HepG2 (cell line): ENCODE measurements at regions not wholly inside any gene's neighbourhood (a gene's known extent, or its start where the extent isn't known, plus 50 kb on each side); places are given as distances from the start of the nearest gene placed in this dataset.
A peak's percentile ranks its signal among the peaks of the same experiment; 100 is the strongest.

Experiments
- ADNP ChIP-seq: sonication (generic); formaldehyde crosslinking; IDR thresholded peaks from 2 replicates; pipeline ENCODE4 v1.4.0; 2020; ENCODE audit warnings: missing genetic modification reagents
- DPF2 ChIP-seq: sonication (generic); formaldehyde crosslinking; IDR thresholded peaks from 2 replicates; pipeline ENCODE4 v1.4.0; 2020; ENCODE audit warnings: mild to moderate bottlenecking, low read depth, missing genetic modification reagents, borderline replicate concordance
- FOSL2 ChIP-seq: sonication (generic); formaldehyde crosslinking; IDR thresholded peaks from 2 replicates; pipeline ENCODE4 v1.4.0; 2020; ENCODE audit warnings: missing genetic modification reagents
- HNF4G ChIP-seq, 2 experiments: sonication (generic) in 1 of 2; formaldehyde crosslinking in 1 of 2; IDR thresholded peaks; 2 replicates each; pipeline versions ENCODE4 v1.4.0 to v1.6.1; 2011 to 2020; ENCODE audit warnings: borderline replicate concordance in 2 of 2, low read depth in 2 of 2, mild to moderate bottlenecking in 2 of 2, low read length in 1 of 2, missing genetic modification reagents in 1 of 2, moderate library complexity in 1 of 2
- IKZF4 ChIP-seq: sonication (generic); formaldehyde crosslinking; IDR thresholded peaks from 2 replicates; pipeline ENCODE4 v1.5.1; 2020; ENCODE audit warnings: borderline replicate concordance, mild to moderate bottlenecking, low read depth, missing genetic modification reagents; ENCODE audit errors: not compliant biosample characterization
- NFRKB ChIP-seq: fragments of 450-650 bp; IDR thresholded peaks from 2 replicates; pipeline ENCODE4 v1.6.1; 2017
- RBAK ChIP-seq: sonication (generic); formaldehyde crosslinking; IDR thresholded peaks from 2 replicates; pipeline ENCODE4 v1.5.1; 2020; ENCODE audit warnings: mild to moderate bottlenecking, missing genetic modification reagents
- SIX1 ChIP-seq: sonication (generic); formaldehyde crosslinking; IDR thresholded peaks from 2 replicates; pipeline ENCODE4 v1.4.0; 2020; ENCODE audit warnings: missing genetic modification reagents, borderline replicate concordance
- ZKSCAN5 ChIP-seq: sonication (generic); formaldehyde crosslinking; IDR thresholded peaks from 2 replicates; pipeline ENCODE4 v1.5.1; 2020; ENCODE audit warnings: mild to moderate bottlenecking, missing genetic modification reagents
- ZNF605 ChIP-seq: sonication (generic); formaldehyde crosslinking; IDR thresholded peaks from 2 replicates; pipeline ENCODE4 v1.8.0; 2022; ENCODE audit warnings: mild to moderate bottlenecking, missing genetic modification reagents
- ZNF792 ChIP-seq: IDR thresholded peaks from 2 replicates; pipeline ENCODE4 v1.6.1; 2016
- ZNF879 ChIP-seq: sonication (generic); formaldehyde crosslinking; IDR thresholded peaks from 2 replicates; pipeline ENCODE4 v1.8.1; 2023; ENCODE audit warnings: missing genetic modification reagents
- ZSCAN25 ChIP-seq: sonication (generic); formaldehyde crosslinking; IDR thresholded peaks from 2 replicates; pipeline ENCODE4 v1.8.0; 2022; ENCODE audit warnings: mild to moderate bottlenecking, missing genetic modification reagents
- TF ChIP-seq, protein P1 (sequence below): sonication (generic); formaldehyde crosslinking; IDR thresholded peaks from 2 replicates; pipeline ENCODE4 v1.4.0; 2020; ENCODE audit warnings: missing genetic modification reagents
- TF ChIP-seq, protein P2 (sequence below): sonication (generic); formaldehyde crosslinking; IDR thresholded peaks from 2 replicates; pipeline ENCODE4 v1.8.1; 2023; ENCODE audit warnings: mild to moderate bottlenecking, missing genetic modification reagents
- TF ChIP-seq, protein P3 (sequence below): sonication (generic); formaldehyde crosslinking; conservative IDR thresholded peaks from 2 replicates; pipeline ENCODE4 v1.4.0; 2020; ENCODE audit warnings: missing genetic modification reagents
- TF ChIP-seq, protein P4 (sequence below): sonication (generic); formaldehyde crosslinking; IDR thresholded peaks from 2 replicates; pipeline ENCODE4 v1.4.0; 2020; ENCODE audit warnings: missing genetic modification reagents, borderline replicate concordance

DNA sequence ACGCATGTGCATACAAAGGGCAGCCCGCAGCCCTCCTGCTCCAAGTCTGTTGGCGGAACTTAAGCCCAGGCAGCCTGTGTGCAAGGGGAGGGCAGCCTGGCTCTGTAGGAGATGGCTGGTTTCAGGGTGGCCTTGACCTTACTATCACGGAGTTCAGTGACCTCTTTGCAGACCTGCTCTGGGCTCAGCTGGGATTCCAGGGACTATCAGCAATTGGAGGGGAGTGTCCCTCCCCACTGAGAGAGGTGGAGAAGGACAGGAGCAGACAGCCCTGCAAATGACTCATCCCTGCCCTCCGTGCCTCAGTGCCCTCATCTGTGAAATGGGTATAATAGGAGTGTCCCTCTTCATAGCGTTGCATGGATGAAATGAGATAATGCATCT, 66.2 kb upstream of the DLK1 start (continued):
- TF ChIP-seq, protein P1, sequence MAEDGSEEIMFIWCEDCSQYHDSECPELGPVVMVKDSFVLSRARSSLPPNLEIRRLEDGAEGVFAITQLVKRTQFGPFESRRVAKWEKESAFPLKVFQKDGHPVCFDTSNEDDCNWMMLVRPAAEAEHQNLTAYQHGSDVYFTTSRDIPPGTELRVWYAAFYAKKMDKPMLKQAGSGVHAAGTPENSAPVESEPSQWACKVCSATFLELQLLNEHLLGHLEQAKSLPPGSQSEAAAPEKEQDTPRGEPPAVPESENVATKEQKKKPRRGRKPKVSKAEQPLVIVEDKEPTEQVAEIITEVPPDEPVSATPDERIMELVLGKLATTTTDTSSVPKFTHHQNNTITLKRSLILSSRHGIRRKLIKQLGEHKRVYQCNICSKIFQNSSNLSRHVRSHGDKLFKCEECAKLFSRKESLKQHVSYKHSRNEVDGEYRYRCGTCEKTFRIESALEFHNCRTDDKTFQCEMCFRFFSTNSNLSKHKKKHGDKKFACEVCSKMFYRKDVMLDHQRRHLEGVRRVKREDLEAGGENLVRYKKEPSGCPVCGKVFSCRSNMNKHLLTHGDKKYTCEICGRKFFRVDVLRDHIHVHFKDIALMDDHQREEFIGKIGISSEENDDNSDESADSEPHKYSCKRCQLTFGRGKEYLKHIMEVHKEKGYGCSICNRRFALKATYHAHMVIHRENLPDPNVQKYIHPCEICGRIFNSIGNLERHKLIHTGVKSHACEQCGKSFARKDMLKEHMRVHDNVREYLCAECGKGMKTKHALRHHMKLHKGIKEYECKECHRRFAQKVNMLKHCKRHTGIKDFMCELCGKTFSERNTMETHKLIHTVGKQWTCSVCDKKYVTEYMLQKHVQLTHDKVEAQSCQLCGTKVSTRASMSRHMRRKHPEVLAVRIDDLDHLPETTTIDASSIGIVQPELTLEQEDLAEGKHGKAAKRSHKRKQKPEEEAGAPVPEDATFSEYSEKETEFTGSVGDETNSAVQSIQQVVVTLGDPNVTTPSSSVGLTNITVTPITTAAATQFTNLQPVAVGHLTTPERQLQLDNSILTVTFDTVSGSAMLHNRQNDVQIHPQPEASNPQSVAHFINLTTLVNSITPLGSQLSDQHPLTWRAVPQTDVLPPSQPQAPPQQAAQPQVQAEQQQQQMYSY (CRISPR knock-in tag): no peak
- TF ChIP-seq ZNF879 (CRISPR knock-in tag) (no peak), ZKSCAN5 (CRISPR knock-in tag) (no peak), ZNF792 (CRISPR knock-in tag) (0 out of 2 replicates have a peak, but pooled peaks have one; percentile 43), IKZF4 (no peak), HNF4G (IDR thresholded peaks at IDR 0.05; ENCODE audit: borderline replicate concordance, low read depth, low read length) (0 out of 2 replicates have a peak, but pooled peaks have one; percentile 21), HNF4G (CRISPR knock-in tag; IDR thresholded peaks at IDR 0.05; ENCODE audit: borderline replicate concordance, low read depth) (no peak), SIX1 (CRISPR knock-in tag) (no peak), ZNF605 (CRISPR knock-in tag) (no peak), RBAK (no peak), ADNP (CRISPR knock-in tag) (peak; percentile 99), FOSL2 (peak; percentile 96), NFRKB (no peak), ZSCAN25 (CRISPR knock-in tag) (peak; percentile 99), DPF2 (CRISPR knock-in tag) (peak; percentile 34; the same call in 1 of the 2 replicates)
- TF ChIP-seq, protein P2, sequence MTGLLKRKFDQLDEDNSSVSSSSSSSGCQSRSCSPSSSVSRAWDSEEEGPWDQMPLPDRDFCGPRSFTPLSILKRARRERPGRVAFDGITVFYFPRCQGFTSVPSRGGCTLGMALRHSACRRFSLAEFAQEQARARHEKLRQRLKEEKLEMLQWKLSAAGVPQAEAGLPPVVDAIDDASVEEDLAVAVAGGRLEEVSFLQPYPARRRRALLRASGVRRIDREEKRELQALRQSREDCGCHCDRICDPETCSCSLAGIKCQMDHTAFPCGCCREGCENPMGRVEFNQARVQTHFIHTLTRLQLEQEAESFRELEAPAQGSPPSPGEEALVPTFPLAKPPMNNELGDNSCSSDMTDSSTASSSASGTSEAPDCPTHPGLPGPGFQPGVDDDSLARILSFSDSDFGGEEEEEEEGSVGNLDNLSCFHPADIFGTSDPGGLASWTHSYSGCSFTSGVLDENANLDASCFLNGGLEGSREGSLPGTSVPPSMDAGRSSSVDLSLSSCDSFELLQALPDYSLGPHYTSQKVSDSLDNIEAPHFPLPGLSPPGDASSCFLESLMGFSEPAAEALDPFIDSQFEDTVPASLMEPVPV (CRISPR knock-in tag): no peak
- TF ChIP-seq, protein P3, sequence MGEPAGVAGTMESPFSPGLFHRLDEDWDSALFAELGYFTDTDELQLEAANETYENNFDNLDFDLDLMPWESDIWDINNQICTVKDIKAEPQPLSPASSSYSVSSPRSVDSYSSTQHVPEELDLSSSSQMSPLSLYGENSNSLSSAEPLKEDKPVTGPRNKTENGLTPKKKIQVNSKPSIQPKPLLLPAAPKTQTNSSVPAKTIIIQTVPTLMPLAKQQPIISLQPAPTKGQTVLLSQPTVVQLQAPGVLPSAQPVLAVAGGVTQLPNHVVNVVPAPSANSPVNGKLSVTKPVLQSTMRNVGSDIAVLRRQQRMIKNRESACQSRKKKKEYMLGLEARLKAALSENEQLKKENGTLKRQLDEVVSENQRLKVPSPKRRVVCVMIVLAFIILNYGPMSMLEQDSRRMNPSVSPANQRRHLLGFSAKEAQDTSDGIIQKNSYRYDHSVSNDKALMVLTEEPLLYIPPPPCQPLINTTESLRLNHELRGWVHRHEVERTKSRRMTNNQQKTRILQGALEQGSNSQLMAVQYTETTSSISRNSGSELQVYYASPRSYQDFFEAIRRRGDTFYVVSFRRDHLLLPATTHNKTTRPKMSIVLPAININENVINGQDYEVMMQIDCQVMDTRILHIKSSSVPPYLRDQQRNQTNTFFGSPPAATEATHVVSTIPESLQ (CRISPR knock-in tag): no peak
- TF ChIP-seq, protein P4, sequence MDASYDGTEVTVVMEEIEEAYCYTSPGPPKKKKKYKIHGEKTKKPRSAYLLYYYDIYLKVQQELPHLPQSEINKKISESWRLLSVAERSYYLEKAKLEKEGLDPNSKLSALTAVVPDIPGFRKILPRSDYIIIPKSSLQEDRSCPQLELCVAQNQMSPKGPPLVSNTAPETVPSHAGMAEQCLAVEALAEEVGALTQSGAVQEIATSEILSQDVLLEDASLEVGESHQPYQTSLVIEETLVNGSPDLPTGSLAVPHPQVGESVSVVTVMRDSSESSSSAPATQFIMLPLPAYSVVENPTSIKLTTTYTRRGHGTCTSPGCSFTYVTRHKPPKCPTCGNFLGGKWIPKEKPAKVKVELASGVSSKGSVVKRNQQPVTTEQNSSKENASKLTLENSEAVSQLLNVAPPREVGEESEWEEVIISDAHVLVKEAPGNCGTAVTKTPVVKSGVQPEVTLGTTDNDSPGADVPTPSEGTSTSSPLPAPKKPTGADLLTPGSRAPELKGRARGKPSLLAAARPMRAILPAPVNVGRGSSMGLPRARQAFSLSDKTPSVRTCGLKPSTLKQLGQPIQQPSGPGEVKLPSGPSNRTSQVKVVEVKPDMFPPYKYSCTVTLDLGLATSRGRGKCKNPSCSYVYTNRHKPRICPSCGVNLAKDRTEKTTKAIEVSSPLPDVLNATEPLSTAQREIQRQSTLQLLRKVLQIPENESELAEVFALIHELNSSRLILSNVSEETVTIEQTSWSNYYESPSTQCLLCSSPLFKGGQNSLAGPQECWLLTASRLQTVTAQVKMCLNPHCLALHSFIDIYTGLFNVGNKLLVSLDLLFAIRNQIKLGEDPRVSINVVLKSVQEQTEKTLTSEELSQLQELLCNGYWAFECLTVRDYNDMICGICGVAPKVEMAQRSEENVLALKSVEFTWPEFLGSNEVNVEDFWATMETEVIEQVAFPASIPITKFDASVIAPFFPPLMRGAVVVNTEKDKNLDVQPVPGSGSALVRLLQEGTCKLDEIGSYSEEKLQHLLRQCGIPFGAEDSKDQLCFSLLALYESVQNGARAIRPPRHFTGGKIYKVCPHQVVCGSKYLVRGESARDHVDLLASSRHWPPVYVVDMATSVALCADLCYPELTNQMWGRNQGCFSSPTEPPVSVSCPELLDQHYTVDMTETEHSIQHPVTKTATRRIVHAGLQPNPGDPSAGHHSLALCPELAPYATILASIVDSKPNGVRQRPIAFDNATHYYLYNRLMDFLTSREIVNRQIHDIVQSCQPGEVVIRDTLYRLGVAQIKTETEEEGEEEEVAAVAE (CRISPR knock-in tag): no peak
